GM21786 (cell line): ENCODE measurements at regions not wholly inside any gene's neighbourhood (a gene's known extent, or its start where the extent isn't known, plus 50 kb on each side); places are given as distances from the start of the nearest gene placed in this dataset.
"Not testable (repeated sequence)": the region's sequence is repeated elsewhere in the genome, so short reads cannot be mapped to it uniquely, and the experiment has no call there.

ENCODE experiments used
- ATAC-seq: cut with Tn5 transposase; IDR thresholded peaks from one replicate; pipeline ENCODE4 v1.9.1; 2021; ENCODE audit not compliant: unreplicated experiment

DNA sequence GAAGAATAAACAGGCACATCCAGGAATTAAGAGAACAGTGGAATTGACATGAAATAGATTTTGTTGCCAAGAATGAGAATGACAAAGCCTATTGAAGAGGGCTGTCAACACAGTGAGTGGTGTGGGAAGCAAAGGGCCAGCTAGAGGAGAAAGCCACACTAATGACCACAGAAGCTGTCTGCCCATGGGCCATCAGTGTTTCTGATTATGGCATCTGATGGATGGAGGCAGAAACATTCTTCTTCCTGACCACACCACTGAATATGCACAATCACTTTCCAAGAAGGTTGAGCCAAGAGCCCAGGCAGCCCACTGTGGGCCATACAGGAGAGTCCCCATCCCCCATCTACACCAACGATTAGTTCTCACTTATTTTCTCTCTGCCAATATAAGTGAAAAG is 146.0 kb upstream of the SH3BP4 start:
- ATAC-seq = no peak

DNA sequence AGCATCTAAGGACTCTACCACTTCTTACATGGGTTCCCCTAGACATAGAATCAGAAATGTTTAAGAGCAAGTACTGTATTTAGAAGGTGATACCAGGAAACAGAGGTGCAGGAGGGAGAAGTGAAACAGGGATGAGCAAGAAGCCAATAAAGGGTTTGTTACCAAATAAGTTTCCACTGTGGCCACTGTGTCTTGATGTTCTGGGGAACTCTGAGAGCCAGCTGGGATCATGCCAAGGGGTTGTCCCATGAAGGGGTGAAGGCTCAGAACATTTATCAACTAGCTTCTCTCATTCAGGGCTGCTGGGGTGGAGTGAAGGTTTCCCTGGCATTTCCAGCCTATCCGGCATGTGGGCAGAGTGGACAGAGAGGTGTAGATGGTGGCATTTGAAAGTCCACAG is 147.1 kb upstream of the SH3BP4 start:
- no peak for ATAC-seq

DNA sequence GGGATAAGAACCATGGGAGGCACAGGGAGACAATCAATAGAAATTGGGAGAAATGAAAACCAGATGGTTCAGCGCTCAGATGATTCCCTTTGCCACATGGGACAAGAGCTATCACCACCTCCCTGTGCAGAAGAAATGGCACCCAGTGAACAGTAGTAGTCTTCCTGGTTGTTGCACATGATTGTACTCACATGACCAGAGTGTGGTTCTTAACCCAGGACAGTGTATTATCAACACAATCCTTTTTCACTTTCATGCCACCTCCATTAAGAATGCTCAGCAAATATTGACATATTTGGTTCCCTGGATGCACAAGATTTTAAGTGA is 149.0 kb upstream of the SH3BP4 start:
- ATAC-seq = no peak

DNA sequence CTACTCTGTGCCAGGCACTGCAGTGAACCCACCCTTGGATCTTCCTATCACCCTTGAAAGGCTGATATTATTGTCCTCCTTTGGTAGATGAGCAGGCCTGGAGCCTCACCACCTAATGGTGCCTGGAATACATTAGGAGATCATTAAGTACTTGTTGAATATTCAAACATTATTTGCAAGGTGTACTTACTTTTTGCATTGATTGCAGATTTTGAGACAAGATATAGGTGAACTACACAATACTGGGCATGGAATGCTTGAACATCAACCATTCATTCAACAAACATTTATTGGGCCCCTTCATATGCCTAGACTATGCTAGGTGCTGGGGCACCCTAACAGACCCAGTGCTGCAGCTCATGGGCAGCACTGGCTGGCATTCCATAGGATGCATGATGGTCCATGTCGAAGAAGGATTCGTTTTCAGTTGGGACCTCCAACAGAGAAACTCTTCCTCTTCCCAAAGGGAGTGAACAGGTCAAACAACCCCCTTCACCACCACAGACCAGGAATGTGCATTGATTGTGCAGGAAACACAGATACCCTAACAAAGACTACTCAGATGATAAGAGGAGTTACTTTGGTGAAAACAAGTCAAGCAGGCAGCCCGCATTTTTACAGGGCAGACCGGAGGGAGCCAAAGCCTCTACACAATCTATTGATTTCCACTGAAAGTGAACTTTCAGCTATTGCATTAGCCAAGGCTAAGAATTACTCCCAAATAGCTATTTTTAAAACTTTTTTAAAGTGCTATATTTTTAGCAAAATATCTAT is 149.6 kb upstream of the SH3BP4 start:
- no peak for ATAC-seq

DNA sequence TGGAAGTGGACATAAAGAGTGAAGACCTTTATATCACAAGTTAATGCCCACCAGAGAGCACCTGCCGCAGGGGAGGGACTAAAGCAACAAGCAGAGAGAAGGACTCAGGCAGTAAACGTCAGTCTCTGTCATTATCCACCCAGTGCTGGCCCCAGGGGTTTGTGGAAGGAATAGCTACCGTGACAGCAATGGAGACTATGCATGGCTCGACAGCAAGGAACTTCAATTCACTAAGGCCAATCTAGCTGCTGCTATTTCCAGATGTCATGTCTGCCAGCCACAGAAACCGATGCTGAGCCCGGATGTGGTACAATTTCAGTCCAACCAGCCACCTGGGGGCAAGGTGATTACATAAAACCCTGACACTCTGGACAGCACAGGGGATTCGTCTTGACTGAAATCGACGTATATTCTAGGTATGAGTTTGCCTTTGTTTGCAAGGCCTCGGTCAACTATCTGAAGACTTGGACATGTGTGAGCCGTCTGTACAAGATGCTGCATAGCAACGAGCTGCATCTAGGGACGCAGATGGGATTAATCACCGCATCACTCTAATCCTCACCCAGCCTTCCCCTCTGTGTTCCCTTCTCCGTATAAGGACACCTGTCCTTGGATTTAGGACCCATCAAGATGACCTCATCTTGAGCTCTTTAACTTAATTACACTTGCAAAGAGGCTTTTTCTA is 154.1 kb upstream of the SH3BP4 start:
- no peak for ATAC-seq

DNA sequence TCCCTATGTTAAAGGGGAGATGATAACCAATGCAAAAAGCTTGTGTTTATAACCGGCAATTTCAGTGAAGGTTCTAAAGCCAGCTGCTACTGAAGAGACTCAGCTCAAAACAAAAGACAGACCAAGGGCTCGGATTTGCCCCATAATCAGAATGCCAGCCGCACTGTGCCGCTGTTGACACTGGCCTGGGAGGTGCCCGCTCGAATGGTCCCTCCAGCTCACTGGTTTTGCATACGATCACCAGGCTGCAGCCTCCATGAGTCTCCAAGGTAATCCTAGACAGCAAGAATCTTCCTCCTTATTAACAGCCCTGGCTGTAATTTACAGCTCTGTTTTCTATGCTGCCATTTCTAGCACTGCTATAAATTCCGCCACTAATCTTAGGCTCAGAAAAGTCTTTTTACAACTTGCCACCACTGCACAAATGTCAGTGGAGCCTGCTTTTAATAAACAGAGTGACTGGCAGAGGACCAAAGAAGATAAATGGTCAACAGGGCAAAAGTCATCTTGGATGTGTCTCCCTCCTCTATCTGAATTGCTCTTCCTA is 155.7 kb upstream of the SH3BP4 start:
- no peak for ATAC-seq

DNA sequence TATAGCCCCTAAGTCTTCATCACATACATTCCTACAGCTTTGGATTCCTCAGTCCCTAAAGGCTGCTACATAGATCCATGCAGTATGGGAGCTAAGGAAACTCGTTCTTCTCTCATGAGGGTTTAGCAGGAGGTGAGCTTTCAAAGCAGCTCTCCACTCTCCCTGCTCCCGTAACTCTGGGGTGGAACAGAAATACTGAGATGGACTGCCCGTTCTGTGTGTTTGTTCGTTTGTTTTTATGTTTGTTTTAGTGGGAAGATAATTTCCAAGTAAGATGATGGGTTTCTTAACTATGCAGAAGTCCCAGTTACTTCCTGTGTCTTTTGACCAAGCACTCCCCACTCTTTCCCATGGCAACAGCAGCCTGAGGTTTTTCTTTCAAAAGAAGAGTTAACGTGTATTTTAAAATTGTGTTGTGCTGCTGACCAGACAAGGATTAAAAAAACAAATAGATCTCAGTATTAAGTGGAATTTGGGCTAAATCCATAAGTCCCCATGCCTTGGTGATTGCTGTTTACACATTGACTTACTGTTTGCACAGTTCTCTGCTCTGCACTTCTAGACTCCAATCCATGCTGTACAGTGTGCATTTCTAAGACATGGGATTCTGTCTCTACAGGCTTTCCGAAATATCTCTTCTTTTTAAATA is 156.4 kb upstream of the SH3BP4 start:
- ATAC-seq = no peak

DNA sequence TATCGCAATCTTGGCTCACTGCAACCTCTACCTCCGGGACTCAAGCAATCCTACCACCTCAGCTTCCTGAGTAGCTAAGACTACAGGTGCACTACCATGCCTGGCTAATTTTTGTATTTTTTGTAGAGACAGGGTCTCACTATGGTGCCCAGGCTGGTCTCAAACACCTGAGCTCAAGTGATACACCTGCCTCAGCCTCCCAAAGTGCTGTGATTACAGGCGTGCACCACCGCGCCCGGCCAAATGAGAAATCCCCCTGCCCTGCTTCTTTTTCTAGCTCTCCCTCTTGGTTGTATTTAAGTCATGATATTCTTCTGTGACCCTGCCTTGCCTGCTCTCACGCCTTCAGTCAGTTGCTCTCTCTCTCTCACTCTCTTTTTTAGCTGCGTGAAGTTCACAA is 157.0 kb upstream of the SH3BP4 start:
- no peak for ATAC-seq

DNA sequence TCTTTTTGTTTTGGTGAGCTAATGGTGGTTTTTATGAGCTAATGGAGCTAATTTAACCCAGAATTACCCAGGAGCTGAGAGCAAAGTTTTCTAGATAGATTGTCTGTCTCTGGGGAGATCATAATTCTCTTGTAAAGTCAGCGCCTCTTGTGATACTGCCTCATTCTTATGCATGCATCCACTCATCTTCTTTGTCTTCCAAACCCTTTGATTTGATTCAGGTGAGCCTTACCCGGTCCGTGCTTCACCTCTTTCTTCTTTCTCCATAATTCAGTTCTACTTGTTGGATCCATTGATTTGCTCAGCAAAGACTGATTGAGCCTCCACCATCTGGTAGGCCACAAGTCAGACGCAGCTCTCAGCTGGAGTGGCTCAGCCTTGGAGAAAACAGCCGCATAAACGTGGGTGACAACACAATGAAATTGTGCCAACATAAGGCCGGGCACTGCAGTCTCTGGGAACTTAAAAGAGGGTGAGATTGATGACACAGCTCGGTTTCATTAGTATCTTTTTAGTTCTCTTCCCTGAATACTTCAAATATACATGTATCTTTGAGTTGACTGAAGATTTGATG is 158.5 kb upstream of the SH3BP4 start:
- no peak for ATAC-seq

DNA sequence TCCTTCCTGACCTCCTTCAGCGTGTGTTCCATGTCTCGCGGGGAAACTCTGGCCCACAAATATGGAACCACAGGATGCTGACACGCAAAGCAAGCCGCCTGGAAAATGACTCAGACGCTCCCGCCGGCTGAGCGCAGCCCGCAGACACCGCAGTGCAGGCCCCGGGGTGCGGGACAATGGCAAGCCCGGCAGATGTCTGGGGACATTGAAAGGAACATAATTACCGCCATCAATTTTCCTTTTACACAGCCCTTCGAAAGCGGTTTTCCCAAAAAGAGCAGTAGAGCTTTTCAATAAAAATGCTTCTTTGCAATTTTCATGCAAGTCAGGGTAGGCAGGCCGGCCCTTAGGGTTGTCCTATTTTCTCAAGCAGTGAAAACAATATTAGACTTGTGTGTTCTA is 159.2 kb upstream of the SH3BP4 start:
- no peak for ATAC-seq

DNA sequence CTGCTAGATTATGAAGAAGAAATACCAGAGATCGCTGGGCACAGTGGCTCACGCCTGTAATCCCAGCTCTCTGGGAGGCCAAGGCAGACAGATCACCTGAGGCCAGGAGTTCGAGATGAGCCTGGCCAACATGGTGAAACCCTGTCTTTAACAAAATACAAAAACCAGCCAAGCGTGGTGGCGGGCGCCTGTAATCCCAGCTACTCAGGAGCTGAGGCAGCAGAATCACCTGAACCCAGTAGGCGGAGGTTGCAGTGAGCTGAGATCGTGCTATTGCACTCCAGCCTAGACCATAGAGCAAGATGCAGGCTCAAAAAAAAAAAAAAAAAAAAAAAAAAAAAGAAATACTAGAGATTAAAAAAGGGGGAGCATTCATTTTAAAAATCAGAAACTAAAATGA is 159.7 kb upstream of the SH3BP4 start:
- not testable (repeated sequence) for ATAC-seq

DNA sequence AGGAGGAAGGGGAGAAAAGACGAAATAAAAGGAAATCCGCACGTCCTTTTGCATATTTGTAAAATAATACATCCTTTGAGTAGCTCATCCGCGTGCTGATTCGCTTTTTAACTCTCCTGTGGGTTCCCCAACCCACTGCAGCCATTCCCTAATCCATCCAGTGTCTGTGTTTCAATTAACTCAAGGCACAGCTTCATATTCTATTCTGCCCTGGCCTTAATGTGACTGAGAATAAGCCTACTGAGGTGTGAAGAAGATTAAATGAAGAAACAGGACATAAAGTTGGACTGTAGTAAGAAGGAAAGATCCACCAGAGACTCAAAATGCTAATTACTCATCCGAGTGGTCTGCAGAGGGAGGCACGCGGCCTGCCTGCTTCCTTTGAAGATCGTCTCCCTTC is 161.4 kb upstream of the SH3BP4 start:
- no peak for ATAC-seq

DNA sequence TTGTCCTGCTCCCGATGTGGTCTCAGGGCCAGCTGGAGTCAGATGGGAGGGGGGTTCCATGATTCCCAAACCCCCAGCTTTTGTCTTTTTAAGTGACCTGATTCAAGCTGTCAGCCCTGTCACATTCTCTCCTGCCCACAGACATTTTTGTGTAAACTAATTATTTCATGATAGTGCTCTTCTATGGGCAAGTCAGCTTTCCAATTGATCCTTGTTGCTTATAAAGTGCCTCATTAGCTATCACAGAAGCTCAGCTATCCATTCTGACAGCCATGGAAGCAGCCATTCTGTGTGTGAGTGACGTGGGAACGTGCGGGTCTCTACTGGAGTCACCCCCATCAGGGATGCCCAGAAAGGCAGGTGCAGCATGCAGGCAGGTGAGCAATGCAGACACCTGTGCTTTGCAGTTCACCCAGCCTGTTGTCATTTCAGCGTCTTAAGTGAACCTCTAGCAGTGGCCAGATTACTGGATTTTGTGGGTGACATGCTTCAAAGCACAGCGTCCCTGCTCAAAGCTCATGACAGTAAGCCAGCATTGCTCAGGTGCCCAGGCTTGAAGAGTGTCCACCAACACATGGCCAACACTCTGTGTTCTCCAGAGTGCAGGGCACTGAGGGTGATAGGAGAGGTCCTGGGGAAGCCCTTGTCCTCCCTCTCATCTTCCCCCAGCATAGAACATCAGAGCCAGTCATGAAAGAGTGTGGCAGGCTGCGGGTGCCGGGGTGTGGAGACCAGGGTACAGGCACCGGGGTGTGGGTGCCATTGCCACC is 162.1 kb upstream of the SH3BP4 start:
- no peak for ATAC-seq

DNA sequence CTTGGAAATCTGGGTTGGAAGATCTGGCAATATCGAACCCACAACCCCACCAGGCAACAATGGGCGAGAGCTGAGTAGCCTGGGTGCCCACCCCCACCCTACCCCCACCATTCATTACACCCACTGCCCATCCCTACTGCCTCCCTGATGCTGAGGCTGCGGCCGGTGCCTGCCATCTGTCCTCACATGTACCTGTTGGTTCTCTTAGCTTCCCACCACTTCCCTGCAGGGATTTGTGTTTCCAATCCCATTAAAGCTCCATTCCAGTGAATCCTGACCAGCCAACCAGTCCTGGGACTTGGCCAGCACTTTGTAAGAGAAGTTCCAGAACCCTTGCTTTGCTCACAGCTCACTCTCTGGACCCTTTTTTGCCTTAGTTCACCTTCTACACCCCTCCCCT is 163.0 kb upstream of the SH3BP4 start:
- no peak for ATAC-seq

DNA sequence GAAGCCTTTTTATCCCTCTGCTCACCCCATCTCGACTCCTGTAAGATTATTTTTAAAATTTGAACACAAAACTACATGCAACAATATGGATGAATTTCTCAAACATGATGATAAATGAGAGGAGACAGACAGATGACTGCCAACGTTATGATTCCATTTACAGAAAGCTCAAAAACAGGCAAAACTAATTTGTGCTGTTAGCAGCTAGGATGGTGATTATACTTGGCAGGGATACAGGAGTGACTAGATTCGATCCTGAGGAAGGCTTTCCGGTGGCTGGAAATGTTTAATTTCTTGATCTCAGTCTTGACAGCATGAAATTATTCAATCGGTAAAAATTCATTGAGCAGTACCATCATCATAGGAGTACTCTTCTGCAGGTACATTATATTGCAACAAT is 163.4 kb upstream of the SH3BP4 start:
- no peak for ATAC-seq

DNA sequence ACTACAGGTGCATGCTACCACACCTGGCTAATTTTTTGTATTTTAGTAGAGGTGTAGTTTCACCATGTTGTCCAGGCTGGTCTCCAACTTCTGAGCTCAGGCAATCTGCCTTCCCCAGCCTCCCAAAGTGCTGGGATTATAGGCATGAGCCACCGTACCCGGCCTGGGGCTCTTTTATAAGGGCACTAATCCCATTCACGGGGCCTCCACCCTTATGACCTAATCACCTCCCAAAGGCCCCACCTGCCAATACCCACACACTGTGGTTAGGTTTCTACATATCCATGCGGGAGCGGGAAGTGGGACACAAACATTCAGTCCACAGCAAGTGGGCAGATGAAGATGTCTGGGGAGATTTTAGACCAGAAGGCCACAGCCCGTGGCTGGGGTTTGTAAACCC is 164.7 kb upstream of the SH3BP4 start:
- no peak for ATAC-seq

DNA sequence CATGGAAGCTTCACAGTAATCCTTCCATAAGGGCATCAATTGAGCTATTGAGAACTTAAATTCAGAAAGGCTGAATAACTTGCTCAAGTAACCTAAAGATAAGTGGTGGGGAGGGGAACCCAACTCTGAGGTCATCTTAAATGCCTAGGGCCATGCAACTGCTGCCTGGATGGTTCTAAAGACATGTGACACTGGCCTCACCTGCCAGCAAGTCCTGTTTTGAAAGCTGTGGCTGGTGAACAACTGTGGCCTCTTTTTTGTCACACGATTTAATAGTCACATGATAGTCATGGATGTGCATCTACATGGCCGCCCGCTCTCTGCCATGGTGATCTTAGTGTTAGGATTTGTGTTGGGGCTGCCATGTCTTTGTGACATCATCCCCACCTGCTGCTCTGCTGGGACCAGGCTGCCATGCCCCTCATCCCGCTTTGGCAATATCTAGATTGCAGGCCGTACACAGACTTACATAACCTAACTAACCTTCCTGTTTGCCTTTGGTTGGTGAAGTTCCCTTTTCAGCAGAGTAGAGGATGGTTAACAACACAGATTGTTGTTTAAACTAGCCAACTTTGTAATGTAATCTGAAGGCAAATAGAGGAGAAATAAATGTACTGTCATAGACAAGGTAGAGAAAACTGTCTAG is 177.9 kb upstream of the SH3BP4 start:
- ATAC-seq = no peak

DNA sequence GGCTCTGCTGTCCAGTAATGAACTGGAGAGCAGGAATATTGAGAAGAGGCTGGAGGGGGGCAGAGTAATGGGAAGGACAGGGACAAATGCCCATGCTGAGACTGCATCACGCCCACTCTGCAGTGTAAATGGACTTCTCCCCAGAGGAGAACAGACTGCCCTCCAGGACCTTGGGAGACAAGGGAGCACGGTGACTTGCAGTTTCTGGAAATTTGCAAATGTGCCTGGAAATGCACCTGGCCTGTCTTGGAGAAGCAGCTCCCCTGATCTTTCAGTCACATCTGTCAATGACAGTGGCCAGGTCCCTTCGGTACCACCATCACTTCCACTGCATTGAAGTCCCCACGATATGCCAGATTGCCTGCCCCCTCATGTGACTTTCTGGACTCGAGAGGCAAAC is 178.7 kb upstream of the SH3BP4 start:
- no peak for ATAC-seq

DNA sequence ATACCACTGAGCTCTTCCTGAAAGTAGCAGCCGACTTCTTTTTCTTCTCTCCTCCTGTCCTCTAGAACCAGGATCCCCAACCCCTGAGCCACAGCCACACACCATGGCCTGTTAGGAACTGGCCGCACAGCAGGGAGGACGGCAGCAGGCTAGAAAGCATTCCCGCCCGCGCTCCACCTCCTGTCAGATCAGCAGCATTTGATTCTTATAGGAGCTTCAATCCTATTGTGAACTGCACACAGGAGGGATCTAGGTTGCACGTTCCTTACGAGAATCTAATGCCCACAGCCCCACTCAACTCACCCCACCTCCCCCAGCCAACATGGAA is 179.1 kb upstream of the SH3BP4 start:
- ATAC-seq = no peak

DNA sequence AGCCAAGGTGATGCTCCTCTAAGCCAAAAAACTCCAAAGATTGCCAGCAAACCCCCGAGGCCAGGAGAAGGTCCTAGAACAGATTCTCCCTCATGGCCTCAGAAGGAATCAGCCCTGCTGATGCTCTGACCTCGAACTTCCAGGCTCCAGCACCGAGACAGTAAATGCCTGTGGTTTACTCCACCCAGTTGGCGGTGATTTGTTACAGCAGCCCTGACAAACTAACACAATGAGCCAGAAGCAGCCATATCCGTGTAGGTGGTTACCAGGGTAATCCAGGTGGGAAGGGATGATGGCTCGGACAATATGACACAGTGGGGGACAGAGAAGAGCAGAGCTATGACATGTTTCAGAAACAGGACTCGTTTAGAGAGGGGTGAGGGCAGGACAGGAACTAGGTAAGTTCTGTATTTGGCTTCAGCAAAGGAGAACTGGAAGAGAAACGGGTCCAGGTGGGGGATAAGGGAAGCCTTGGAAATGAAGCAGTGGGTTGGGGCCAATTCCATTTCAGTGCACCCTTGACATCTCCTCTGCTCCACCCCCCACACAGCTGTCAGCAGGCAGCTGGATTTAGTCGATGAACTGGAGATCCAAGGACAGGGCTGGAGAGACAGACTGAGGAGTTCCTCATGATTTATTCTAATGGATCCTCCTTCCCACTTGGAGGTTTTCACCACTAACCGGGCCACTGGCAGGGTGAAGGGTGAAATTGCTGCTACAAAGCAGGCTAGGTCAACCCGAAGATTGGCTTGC is 179.7 kb upstream of the SH3BP4 start:
- ATAC-seq = no peak
